Fibroblast of pulmonary artery (primary cell): ENCODE measurements at regions not wholly inside any gene's neighbourhood (a gene's known extent, or its start where the extent isn't known, plus 50 kb on each side); places are given as distances from the start of the nearest gene placed in this dataset.
A peak's percentile ranks its signal among the peaks of the same experiment; 100 is the strongest.

Source experiments
- DNase-seq: peaks from one replicate; pipeline ENCODE4 v3.0.0-alpha.2; 2010; ENCODE audit warnings: low read depth
- H3K4me3 ChIP-seq: replicated peaks from 2 replicates; pipeline ENCODE4 v1.5.1; 2011; ENCODE audit warnings: low read depth, mild to moderate bottlenecking, control low read depth, low read length, moderate library complexity
- CTCF ChIP-seq: IDR thresholded peaks from 2 replicates; pipeline ENCODE4 v1.5.1; 2011; ENCODE audit warnings: mild to moderate bottlenecking, control low read depth, low read length, inconsistent platforms; ENCODE audit errors: missing control alignments

- no peak overlapping the region for H3K4me3 ChIP-seq
- TF ChIP-seq CTCF: no peak
- no peak for DNase-seq
Measured at GRCh38 chr13:30845297-30846214, 60.5 kb upstream of the MEDAG start.

- DNase-seq: peak; percentile 78
- TF ChIP-seq CTCF: no peak
- no peak overlapping the region for H3K4me3 ChIP-seq
Measured at GRCh38 chr13:30846311-30846710, 59.8 kb upstream of the MEDAG start.

GRCh38 chr13:30846866-30847265, 59.2 kb upstream of the MEDAG start:
- no peak for TF ChIP-seq CTCF
- no peak overlapping the region for H3K4me3 ChIP-seq
- no peak for DNase-seq

GRCh38 chr13:30847650-30848307, 58.3 kb upstream of the MEDAG start:
- H3K4me3 ChIP-seq: no peak overlapping the region
- peak; percentile 99 for DNase-seq
- no peak for TF ChIP-seq CTCF

- no peak for TF ChIP-seq CTCF
- H3K4me3 ChIP-seq: peak overlapping the region; percentile 6
- no peak for DNase-seq
Measured at GRCh38 chr13:30848332-30849027, 57.6 kb upstream of the MEDAG start.

- TF ChIP-seq CTCF: no peak
- H3K4me3 ChIP-seq: no peak overlapping the region
- no peak for DNase-seq
Measured at GRCh38 chr13:30849611-30850010, 56.5 kb upstream of the MEDAG start.
